Renal pelvis (tissue), 1 donor: ENCODE measurements at regions not wholly inside any gene's neighbourhood (a gene's known extent, or its start where the extent isn't known, plus 50 kb on each side); places are given as distances from the start of the nearest gene placed in this dataset.
"Not testable (repeated sequence)": the region's sequence is repeated elsewhere in the genome, so short reads cannot be mapped to it uniquely, and the experiment has no call there.

Experiments used
- DNase-seq: peaks from one replicate; pipeline ENCODE4 v3.0.0-alpha.2; 2013

GRCh38 chr11:130526846-130527245 lies 78.4 kb downstream of the ADAMTS15 start:
- DNase-seq: no peak

- DNase-seq: no peak
Measured at GRCh38 chr11:130527636-130528297, 79.3 kb downstream of the ADAMTS15 start.

- DNase-seq: no peak
Measured at GRCh38 chr11:130528298-130529261, 80.1 kb downstream of the ADAMTS15 start.

- DNase-seq: no peak
Measured at GRCh38 chr11:130529366-130529765, 80.9 kb downstream of the ADAMTS15 start.

GRCh38 chr11:130531061-130531460 lies 82.6 kb downstream of the ADAMTS15 start:
- DNase-seq: no peak

GRCh38 chr11:130533113-130533798 lies 84.8 kb downstream of the ADAMTS15 start:
- DNase-seq: no peak

GRCh38 chr11:130533871-130534270 lies 85.4 kb downstream of the ADAMTS15 start:
- no peak for DNase-seq

GRCh38 chr11:130534551-130534950 lies 86.1 kb downstream of the ADAMTS15 start:
- DNase-seq: no peak

GRCh38 chr11:130535520-130535919 lies 87.1 kb downstream of the ADAMTS15 start:
- no peak for DNase-seq

- no peak for DNase-seq
Measured at GRCh38 chr11:130536106-130537040, 87.9 kb downstream of the ADAMTS15 start.

- DNase-seq: not testable (repeated sequence)
Measured at GRCh38 chr11:130539680-130540079, 91.2 kb downstream of the ADAMTS15 start.

GRCh38 chr11:130544266-130544665 lies 95.8 kb downstream of the ADAMTS15 start:
- DNase-seq: no peak

GRCh38 chr11:130545449-130546072 lies 97.1 kb downstream of the ADAMTS15 start:
- DNase-seq: no peak

- no peak for DNase-seq
Measured at GRCh38 chr11:130546438-130546837, 98.0 kb downstream of the ADAMTS15 start.

GRCh38 chr11:130546901-130547694 lies 98.7 kb downstream of the ADAMTS15 start:
- no peak for DNase-seq

GRCh38 chr11:130547761-130548490 lies 99.5 kb downstream of the ADAMTS15 start:
- no peak for DNase-seq

- DNase-seq: no peak
Measured at GRCh38 chr11:130548491-130548833, 100.0 kb downstream of the ADAMTS15 start.

GRCh38 chr11:130549393-130549999 lies 101.1 kb downstream of the ADAMTS15 start:
- DNase-seq: no peak

GRCh38 chr11:130550150-130550549 lies 101.7 kb downstream of the ADAMTS15 start:
- DNase-seq: no peak
